BLaER1 (cell line): ENCODE measurements at regions not wholly inside any gene's neighbourhood (a gene's known extent, or its start where the extent isn't known, plus 50 kb on each side); places are given as distances from the start of the nearest gene placed in this dataset.

Experiments used
- H3K27ac ChIP-seq: shearing (Covaris generic); formaldehyde crosslinking; 2 replicates; pipeline ENCODE4 v1.8.1; 2022
- H3K27me3 ChIP-seq: shearing (Covaris generic); formaldehyde crosslinking; 2 replicates; pipeline ENCODE4 v1.8.1; 2022
- H3K36me3 ChIP-seq: shearing (Covaris generic); formaldehyde crosslinking; 2 replicates; pipeline ENCODE4 v1.8.1; 2022
- H3K4me1 ChIP-seq: shearing (Covaris generic); formaldehyde crosslinking; 2 replicates; pipeline ENCODE4 v1.8.1; 2022
- H3K4me2 ChIP-seq: shearing (Covaris generic); formaldehyde crosslinking; 2 replicates; pipeline ENCODE4 v1.8.1; 2022
- H3K4me3 ChIP-seq: shearing (Covaris generic); formaldehyde crosslinking; 2 replicates; pipeline ENCODE4 v1.8.1; 2022
- H3K9ac ChIP-seq: shearing (Covaris generic); formaldehyde crosslinking; 2 replicates; pipeline ENCODE4 v1.8.1; 2022
- H3K9me3 ChIP-seq: shearing (Covaris generic); formaldehyde crosslinking; 2 replicates; pipeline ENCODE4 v1.8.1; 2022
- H4K20me1 ChIP-seq: shearing (Covaris generic); formaldehyde crosslinking; 2 replicates; pipeline ENCODE4 v1.8.1; 2022
- Cebpa-rat ChIP-seq: shearing (Covaris generic); IDR thresholded peaks from 2 replicates; pipeline ENCODE4 v1.8.1; 2022

GRCh38 chr1:30186586-30186985 lies 536.8 kb downstream of the MATN1 start:
- Histone ChIP-seq H3K9me3 (no peaks in the 10 kb centered on the region), H3K4me3 (no peak overlapping the region), H3K36me3 (no peaks in the 10 kb centered on the region), H3K4me1 (no peaks in the 10 kb centered on the region), H3K27me3 (no peaks in the 10 kb centered on the region), H3K4me2 (no peak overlapping the region), H3K27ac (no peak overlapping the region), H3K9ac (no peak overlapping the region), H4K20me1 (no peaks in the 10 kb centered on the region)
- TF ChIP-seq Cebpa-rat = no peak

- Histone ChIP-seq H3K36me3 (no peaks in the 10 kb centered on the region), H3K27me3 (no peaks in the 10 kb centered on the region), H3K27ac (no peak overlapping the region), H3K4me1 (no peaks in the 10 kb centered on the region), H3K4me3 (no peak overlapping the region), H4K20me1 (no peaks in the 10 kb centered on the region), H3K9me3 (no peaks in the 10 kb centered on the region), H3K4me2 (no peak overlapping the region), H3K9ac (no peak overlapping the region)
- no peak for TF ChIP-seq Cebpa-rat
Measured at GRCh38 chr1:30185809-30186208, 537.6 kb downstream of the MATN1 start.

GRCh38 chr1:30185313-30185712 lies 538.1 kb downstream of the MATN1 start:
- Histone ChIP-seq H3K4me1 (no peaks in the 10 kb centered on the region), H3K9ac (no peak overlapping the region), H3K36me3 (no peaks in the 10 kb centered on the region), H3K9me3 (no peaks in the 10 kb centered on the region), H3K27me3 (no peaks in the 10 kb centered on the region), H3K27ac (no peak overlapping the region), H4K20me1 (no peaks in the 10 kb centered on the region), H3K4me2 (no peak overlapping the region), H3K4me3 (no peak overlapping the region)
- no peak for TF ChIP-seq Cebpa-rat

DNA sequence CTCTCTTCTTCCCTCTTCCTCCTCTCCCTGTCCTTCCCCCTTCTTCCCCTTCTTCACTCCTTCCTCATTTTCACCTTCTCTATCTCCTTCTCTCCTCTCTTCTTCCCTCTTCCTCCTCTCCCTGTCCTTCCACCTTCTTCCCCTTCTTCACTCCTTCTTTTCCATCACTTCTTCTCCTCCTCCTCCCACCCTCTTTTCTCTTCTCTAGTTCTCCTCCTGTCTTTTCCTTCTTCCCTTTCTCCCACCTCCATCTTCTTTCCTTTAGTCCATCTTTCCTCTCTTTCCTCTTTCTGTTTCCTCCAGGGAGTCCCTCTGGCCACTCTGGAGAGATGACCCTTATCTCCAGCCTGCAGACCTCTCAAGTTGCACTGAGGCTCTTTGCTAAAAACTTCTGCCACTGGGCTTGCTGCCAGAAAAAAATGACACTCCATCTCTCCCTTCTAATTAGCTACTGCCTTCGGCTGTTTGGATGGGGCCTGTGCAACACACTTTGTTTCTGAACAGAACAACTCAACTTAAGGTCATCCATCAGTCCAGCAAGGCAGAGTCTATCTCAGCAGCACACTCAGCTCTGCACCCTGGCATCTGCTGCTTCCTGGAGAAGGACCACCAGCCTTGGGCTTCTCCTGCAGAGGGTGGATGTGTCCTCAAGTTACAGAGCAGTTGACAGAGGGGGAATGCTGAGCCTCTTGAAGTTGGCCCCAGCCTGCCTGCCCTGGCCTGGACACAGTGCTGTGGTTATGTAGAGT lies 538.8 kb downstream of the MATN1 start:
- no peaks in the 10 kb centered on the region for H3K4me1 ChIP-seq
- H3K4me2 ChIP-seq = no peak overlapping the region
- no peaks in the 10 kb centered on the region for H3K27me3 ChIP-seq
- no peak overlapping the region for H3K27ac ChIP-seq
- H3K9me3 ChIP-seq = no peaks in the 10 kb centered on the region
- no peak overlapping the region for H3K9ac ChIP-seq
- H3K4me3 ChIP-seq = no peak overlapping the region
- TF ChIP-seq Cebpa-rat = no peak
- H3K36me3 ChIP-seq = no peaks in the 10 kb centered on the region
- no peaks in the 10 kb centered on the region for H4K20me1 ChIP-seq

GRCh38 chr1:30183895-30184294 lies 539.5 kb downstream of the MATN1 start:
- TF ChIP-seq Cebpa-rat = no peak
- Histone ChIP-seq H3K9me3 (no peaks in the 10 kb centered on the region), H3K36me3 (no peaks in the 10 kb centered on the region), H3K27me3 (no peaks in the 10 kb centered on the region), H3K4me2 (no peak overlapping the region), H4K20me1 (no peaks in the 10 kb centered on the region), H3K9ac (no peak overlapping the region), H3K27ac (no peak overlapping the region), H3K4me1 (no peaks in the 10 kb centered on the region), H3K4me3 (no peak overlapping the region)

DNA sequence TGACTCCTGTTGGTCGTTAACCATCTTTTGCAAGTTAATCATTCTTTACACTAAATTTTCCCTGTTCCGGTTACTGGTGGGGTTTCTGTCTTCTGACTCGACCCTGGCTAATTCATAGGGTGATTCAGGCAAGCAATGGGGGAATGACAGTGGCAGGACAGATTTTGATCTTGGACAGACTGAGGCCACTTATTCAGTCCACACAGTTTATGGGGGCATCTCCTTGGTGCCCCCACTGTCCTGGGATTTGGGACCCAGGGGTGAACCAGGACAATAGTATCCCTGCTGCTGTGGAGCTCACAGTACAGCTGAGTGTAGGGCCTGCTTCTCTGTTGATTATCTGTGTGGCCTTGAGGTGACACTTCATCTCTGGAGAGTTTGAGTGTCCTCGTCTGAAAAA lies 540.4 kb downstream of the MATN1 start:
- Histone ChIP-seq H3K9ac (no peak overlapping the region), H3K4me3 (no peak overlapping the region), H3K27ac (no peak overlapping the region), H3K4me1 (no peaks in the 10 kb centered on the region), H3K4me2 (no peak overlapping the region), H3K27me3 (no peaks in the 10 kb centered on the region), H3K36me3 (no peaks in the 10 kb centered on the region), H3K9me3 (no peaks in the 10 kb centered on the region), H4K20me1 (no peaks in the 10 kb centered on the region)
- TF ChIP-seq Cebpa-rat = no peak

DNA sequence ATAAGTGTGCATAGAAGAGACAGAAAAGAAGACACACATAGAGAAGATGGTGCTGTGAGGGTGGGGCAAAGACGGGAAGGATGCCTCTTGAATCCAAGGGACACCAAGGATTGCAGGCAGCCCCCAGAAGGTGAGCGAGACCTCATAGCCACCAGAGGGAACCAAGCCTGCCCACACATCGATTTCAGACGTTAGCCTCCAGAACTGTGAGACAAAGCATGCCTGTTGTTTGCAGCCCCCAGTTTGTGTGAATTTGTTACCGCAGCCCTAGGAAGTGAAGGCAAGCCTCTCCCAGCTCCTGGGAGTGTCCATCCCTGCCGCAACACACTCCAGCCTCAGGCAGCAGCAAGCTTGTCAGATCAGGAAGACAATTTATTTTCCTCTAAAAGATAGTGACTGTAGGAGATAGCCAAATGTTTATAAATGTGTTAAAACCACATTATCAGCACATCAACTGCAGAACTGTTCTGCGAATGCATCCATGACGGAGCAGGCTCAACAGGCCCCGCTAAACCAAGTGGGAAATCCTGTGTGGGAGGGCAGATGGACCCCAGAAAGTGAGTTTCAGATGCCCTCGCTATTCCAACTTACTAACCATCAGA lies 543.3 kb downstream of the MATN1 start:
- Histone ChIP-seq H3K27ac (no peak overlapping the region), H4K20me1 (no peaks in the 10 kb centered on the region), H3K9ac (no peak overlapping the region), H3K27me3 (no peaks in the 10 kb centered on the region), H3K4me3 (no peak overlapping the region), H3K36me3 (no peaks in the 10 kb centered on the region), H3K4me1 (no peaks in the 10 kb centered on the region), H3K4me2 (no peak overlapping the region), H3K9me3 (no peaks in the 10 kb centered on the region)
- no peak for TF ChIP-seq Cebpa-rat

- no peaks in the 10 kb centered on the region for H3K36me3 ChIP-seq
- H3K9me3 ChIP-seq = no peaks in the 10 kb centered on the region
- H3K4me1 ChIP-seq = no peaks in the 10 kb centered on the region
- no peak overlapping the region for H3K4me2 ChIP-seq
- TF ChIP-seq Cebpa-rat = no peak
- H4K20me1 ChIP-seq = no peaks in the 10 kb centered on the region
- no peaks in the 10 kb centered on the region for H3K27me3 ChIP-seq
- no peak overlapping the region for H3K4me3 ChIP-seq
- H3K27ac ChIP-seq = no peak overlapping the region
- no peak overlapping the region for H3K9ac ChIP-seq
Measured at GRCh38 chr1:30176477-30176876, 546.9 kb downstream of the MATN1 start.

- Histone ChIP-seq H3K27me3 (no peaks in the 10 kb centered on the region), H3K4me3 (no peak overlapping the region), H3K27ac (no peak overlapping the region), H4K20me1 (no peaks in the 10 kb centered on the region), H3K4me2 (no peak overlapping the region), H3K9ac (no peak overlapping the region), H3K9me3 (no peaks in the 10 kb centered on the region), H3K4me1 (no peaks in the 10 kb centered on the region), H3K36me3 (no peaks in the 10 kb centered on the region)
- TF ChIP-seq Cebpa-rat = no peak
Measured at GRCh38 chr1:30174499-30174898, 548.9 kb downstream of the MATN1 start.

DNA sequence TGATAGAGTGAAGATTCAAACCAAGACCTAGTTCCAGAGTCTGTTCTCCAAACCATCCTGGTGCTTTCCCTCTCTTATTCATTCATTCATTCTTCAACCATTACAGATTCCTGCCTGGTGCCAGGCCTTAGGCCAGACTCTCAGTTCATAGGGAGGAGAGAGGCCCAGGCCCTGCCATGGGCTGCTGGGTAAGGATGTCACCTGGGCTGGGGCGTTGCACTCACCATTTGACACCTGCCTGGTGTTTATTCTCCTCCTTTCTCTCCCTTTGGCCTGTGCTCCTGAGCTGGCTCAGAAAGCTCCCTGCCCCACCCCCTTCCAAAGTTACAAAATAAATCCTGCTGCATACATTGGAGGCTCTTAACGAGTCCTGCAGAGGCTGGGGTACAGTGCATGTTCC lies 549.8 kb downstream of the MATN1 start:
- no peak for TF ChIP-seq Cebpa-rat
- Histone ChIP-seq H4K20me1 (no peaks in the 10 kb centered on the region), H3K4me3 (no peak overlapping the region)

More for the DNA sequence above, 549.8 kb downstream of the MATN1 start:
- Histone ChIP-seq H3K9ac (no peak overlapping the region), H3K9me3 (no peaks in the 10 kb centered on the region), H3K4me1 (no peaks in the 10 kb centered on the region), H3K27ac (no peak overlapping the region), H3K36me3 (no peaks in the 10 kb centered on the region), H3K27me3 (no peaks in the 10 kb centered on the region), H3K4me2 (no peak overlapping the region)
